Body of pancreas (tissue), 4 donors: ENCODE measurements at regions not wholly inside any gene's neighbourhood (a gene's known extent, or its start where the extent isn't known, plus 50 kb on each side); places are given as distances from the start of the nearest gene placed in this dataset.

Experiments
- ATAC-seq: fragments of 150-250 bp; one replicate; pipeline ENCODE4 v1.9.1; 2016
- DNase-seq, 4 donors: peaks; one replicate each; pipeline ENCODE4 v3.0.0-alpha.2; 2019
- H3K27ac ChIP-seq, 4 donors: fragments of 200-600 bp; sonication (generic); 1 replicate in 3 of 4; 2 replicates in 1 of 4; pipeline versions ENCODE4 v1.5.1 to v1.6.1; 2016 to 2019; ENCODE audit warnings: mild to moderate bottlenecking in 1 of 4, mixed read lengths in 1 of 4, moderate library complexity in 1 of 4
- H3K27me3 ChIP-seq, 2 donors: fragments of 200-600 bp; sonication (generic); one replicate each; pipeline ENCODE4 v1.6.0; 2016; ENCODE audit warnings: mild to moderate bottlenecking in 1 of 2
- H3K36me3 ChIP-seq, 2 donors: fragments of 200-600 bp; sonication (generic); replicated peaks in 1 of 2; 2 replicates each; pipeline ENCODE4 v1.5.1; 2016; ENCODE audit warnings: low read depth in 2 of 2; ENCODE audit not compliant: insufficient read depth in 1 of 2
- H3K4me1 ChIP-seq: fragments of 200-600 bp; sonication (generic); one replicate; pipeline ENCODE4 v1.6.0; 2016
- H3K4me3 ChIP-seq, 2 donors: fragments of 200-600 bp; sonication (generic); 1 replicate in 1 of 2; 2 replicates in 1 of 2; pipeline ENCODE4 v1.5.1; 2016 to 2019
- H3K9me3 ChIP-seq, 3 donors: fragments of 200-600 bp; sonication (generic); 1 replicate in 2 of 3; 2 replicates in 1 of 3; pipeline ENCODE4 v1.5.1; 2016
- POLR2A ChIP-seq, 3 donors: fragments of 450-650 bp; IDR thresholded peaks; one replicate each; pipeline ENCODE4 v1.6.1; 2016; ENCODE audit warnings: antibody characterized with exemption in 3 of 3, mild to moderate bottlenecking in 2 of 3
- WGBS, 2 donors: methylation state at CpG; one replicate each; pipeline ENCODE4 v1.1.5; 2017; 5-methylcytosine and 5-hydroxymethylcytosine counted together
- intact Hi-C: fragments of 100-400 bp; cut with DNase I; formaldehyde crosslinking; loops from one replicate; pipeline ENCODE4 v1.15.1; 2023
- TF ChIP-seq, protein P1 (sequence below), 7 experiments: fragments of 450-650 bp in 4 of 7; fragments of 200-600 bp in 3 of 7; sonication (generic) in 3 of 7; IDR thresholded peaks; one replicate each; pipeline ENCODE4 v1.5.1; 2016 to 2019; ENCODE audit warnings: antibody characterized with exemption in 7 of 7

DNA sequence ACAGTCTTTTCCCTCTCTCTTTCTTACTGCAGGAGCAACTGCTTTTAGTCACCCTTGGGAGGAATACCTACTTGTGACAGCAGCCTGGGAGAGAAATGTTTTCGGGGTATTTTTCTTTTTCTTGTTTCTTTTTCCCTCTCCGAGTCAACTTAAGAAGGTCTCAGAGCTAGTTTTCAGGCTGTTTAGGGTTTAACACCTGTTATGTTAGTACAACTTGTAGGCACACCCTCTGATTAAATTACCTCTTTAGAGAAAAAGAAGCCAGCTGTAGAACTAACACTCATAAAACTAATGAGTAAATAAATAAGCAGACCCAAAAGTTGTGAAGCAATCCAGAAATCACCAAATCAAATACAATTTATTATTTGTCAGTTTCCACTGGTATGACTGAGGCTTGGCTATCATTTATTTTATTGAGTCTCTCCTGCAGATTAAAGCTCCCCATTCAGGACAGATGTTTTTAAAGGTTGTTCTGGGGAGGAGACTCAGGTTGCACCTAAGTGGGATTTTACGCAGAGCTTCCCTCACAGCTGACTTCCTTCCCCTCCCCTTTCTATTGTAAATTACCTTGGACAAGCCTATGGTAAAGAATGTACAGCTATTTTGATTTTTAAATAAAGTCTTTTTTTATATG is 112.5 kb downstream of the FOXB1 start:
- H3K27ac ChIP-seq: no peak overlapping the region
- H3K36me3 ChIP-seq: no peaks in the 10 kb centered on the region
- ATAC-seq: no peak
- peaks cover 0 to 6% of the 10 kb centered on the region in 2 donors for H3K27me3 ChIP-seq
- H3K4me1 ChIP-seq: no peaks in the 10 kb centered on the region
- H3K4me3 ChIP-seq: no peak overlapping the region
- no peak for DNase-seq
- intact Hi-C loops: no loop called here
- H3K9me3 ChIP-seq: no peaks in the 10 kb centered on the region
- 45 to 49% methylated on average over 3 of the region's 3 CpGs for WGBS, 2 donors
- TF ChIP-seq POLR2A (IDR thresholded peaks at IDR 0.05): no peak
- TF ChIP-seq, protein P1, sequence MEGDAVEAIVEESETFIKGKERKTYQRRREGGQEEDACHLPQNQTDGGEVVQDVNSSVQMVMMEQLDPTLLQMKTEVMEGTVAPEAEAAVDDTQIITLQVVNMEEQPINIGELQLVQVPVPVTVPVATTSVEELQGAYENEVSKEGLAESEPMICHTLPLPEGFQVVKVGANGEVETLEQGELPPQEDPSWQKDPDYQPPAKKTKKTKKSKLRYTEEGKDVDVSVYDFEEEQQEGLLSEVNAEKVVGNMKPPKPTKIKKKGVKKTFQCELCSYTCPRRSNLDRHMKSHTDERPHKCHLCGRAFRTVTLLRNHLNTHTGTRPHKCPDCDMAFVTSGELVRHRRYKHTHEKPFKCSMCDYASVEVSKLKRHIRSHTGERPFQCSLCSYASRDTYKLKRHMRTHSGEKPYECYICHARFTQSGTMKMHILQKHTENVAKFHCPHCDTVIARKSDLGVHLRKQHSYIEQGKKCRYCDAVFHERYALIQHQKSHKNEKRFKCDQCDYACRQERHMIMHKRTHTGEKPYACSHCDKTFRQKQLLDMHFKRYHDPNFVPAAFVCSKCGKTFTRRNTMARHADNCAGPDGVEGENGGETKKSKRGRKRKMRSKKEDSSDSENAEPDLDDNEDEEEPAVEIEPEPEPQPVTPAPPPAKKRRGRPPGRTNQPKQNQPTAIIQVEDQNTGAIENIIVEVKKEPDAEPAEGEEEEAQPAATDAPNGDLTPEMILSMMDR (IDR thresholded peaks at IDR 0.05): no peak

DNA sequence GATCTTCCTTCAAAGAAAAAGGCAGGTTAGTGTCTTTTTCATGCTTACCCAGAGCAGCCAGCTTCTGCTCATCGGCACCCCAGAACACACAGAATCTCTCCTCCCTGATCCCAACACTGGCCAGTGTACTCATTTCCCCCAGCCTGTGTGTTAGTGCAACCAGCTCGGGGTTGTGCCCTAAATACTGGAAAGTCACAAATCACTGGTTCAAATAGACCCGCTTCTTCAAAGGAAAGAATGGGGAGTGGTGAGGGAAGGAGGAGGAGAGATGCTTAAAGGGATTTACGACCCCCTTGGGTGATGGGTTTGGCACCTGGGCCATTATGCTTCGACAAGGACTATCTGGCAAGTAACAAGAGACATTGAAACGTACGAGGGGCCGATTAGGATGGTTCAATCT is 114.0 kb downstream of the FOXB1 start:
- DNase-seq (no peak), ATAC-seq (no peak)
- Histone ChIP-seq H3K4me3 (no peak overlapping the region), H3K4me1 (no peaks in the 10 kb centered on the region), H3K27me3 (peaks cover 0 to 6% of the 10 kb centered on the region in 2 donors), H3K9me3 (no peaks in the 10 kb centered on the region), H3K36me3 (no peaks in the 10 kb centered on the region), H3K27ac (no peak overlapping the region)
- TF ChIP-seq POLR2A (IDR thresholded peaks at IDR 0.05): no peak
- intact Hi-C loops: no loop called here
- WGBS, 2 donors: 28 to 29% methylated on average over 8 of the region's 8 CpGs

DNA sequence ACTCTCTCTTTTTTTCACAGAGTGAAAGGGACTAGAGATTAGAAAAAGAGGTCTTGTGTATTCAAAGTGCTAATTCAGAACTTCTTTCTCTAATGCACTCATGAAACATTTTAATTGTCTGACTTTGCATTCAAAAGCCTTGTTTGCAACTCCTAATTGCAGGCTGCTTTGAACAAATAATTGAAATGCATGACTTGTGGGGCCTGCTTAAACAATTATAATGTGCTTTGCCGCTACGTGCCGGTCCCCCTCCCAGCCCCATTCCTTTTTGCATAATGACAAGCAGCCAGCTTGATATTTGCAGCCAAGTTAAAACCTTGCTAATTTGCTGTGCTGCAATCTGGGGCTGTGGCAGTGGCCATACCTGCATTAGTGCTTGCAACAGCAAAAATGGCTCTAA is 114.5 kb downstream of the FOXB1 start:
- no peaks in the 10 kb centered on the region for H3K9me3 ChIP-seq
- H3K4me1 ChIP-seq: no peaks in the 10 kb centered on the region
- no peak overlapping the region for H3K27ac ChIP-seq
- ATAC-seq: no peak
- H3K36me3 ChIP-seq: no peaks in the 10 kb centered on the region
- peaks cover 0 to 6% of the 10 kb centered on the region in 2 donors for H3K27me3 ChIP-seq
- no peak for TF ChIP-seq POLR2A (IDR thresholded peaks at IDR 0.05)
- TF ChIP-seq, protein P1 (IDR thresholded peaks at IDR 0.05): no peak
- intact Hi-C loops: no loop called here
- H3K4me3 ChIP-seq: no peak overlapping the region
- no peak for DNase-seq
- WGBS, 2 donors: 24 to 32% methylated on average over 3 of the region's 3 CpGs

DNA sequence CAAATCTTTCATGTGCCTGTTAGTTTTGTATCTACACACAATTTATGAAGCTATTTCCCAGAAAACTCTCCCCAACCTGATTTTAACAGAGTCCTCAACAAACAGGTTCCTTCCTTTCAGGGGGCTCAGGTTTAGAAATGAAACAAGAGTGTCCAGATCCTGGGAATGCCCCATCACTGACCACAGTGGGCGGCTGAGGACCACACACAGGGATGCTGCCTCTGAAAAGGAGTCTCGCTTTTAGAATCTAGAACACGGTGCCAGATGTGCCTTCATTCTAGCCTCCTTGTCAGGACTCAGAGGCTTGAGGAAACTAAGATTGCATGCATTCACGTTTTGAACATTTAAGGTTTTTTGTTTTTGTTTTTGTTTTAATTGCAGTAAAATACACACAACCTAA is 115.0 kb downstream of the FOXB1 start:
- WGBS, 2 donors: 42 to 45% methylated on average over 4 of the region's 4 CpGs
- TF ChIP-seq POLR2A (IDR thresholded peaks at IDR 0.05): no peak
- TF ChIP-seq, protein P1 (IDR thresholded peaks at IDR 0.05): no peak
- intact Hi-C loops: no loop called here

DNA sequence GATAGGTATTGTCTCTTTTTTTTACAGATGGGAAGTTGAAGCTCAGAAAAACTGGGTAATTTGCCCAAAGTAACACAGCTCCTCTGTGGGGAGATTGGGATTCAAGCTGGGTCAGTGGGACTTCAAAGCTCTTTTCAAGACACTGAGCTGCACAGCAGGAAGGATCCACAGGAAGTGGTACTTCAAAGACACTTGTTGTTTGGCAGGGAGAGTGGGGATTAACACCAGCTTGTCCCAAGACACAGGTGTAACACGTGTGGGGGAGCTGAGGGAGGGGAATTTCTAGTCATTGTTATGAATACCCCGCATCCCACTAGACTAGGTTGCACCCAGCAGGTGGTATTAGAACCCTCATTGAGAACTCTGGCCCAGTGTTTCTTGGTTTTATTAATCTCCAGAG is 116.0 kb downstream of the FOXB1 start:
- TF ChIP-seq POLR2A (IDR thresholded peaks at IDR 0.05): no peak
- TF ChIP-seq, protein P1 (IDR thresholded peaks at IDR 0.05): no peak
- no peaks in the 10 kb centered on the region for H3K4me1 ChIP-seq
- H3K27ac ChIP-seq: no peak overlapping the region
- no peak overlapping the region for H3K4me3 ChIP-seq
- intact Hi-C loops: no loop called here
- no peak for ATAC-seq
- DNase-seq: no peak
- no peaks in the 10 kb centered on the region for H3K36me3 ChIP-seq
- peaks cover 0 to 6% of the 10 kb centered on the region in 2 donors for H3K27me3 ChIP-seq
- 49 to 64% methylated on average over 2 of the region's 2 CpGs for WGBS, 2 donors
- H3K9me3 ChIP-seq: no peaks in the 10 kb centered on the region

More for the DNA sequence above, 115.0 kb downstream of the FOXB1 start:
- ATAC-seq (no peak), DNase-seq (no peak)
- Histone ChIP-seq H3K27me3 (peaks cover 0 to 6% of the 10 kb centered on the region in 2 donors), H3K9me3 (no peaks in the 10 kb centered on the region), H3K4me1 (no peaks in the 10 kb centered on the region), H3K4me3 (no peak overlapping the region), H3K27ac (no peak overlapping the region), H3K36me3 (no peaks in the 10 kb centered on the region)
